NB4 (cell line): ENCODE measurements at regions not wholly inside any gene's neighbourhood (a gene's known extent, or its start where the extent isn't known, plus 50 kb on each side); places are given as distances from the start of the nearest gene placed in this dataset.

Experiments
- CTCF ChIP-seq: IDR thresholded peaks from one replicate; pipeline ENCODE4 v1.5.1; 2012; ENCODE audit warnings: low read depth, low read length
- POLR2A ChIP-seq: IDR thresholded peaks from 2 replicates; pipeline ENCODE4 v1.6.1; 2011; ENCODE audit warnings: mild to moderate bottlenecking; ENCODE audit not compliant: insufficient read length; ENCODE audit errors: extremely low read depth

- TF ChIP-seq POLR2A (no peak), CTCF (no peak)
Measured at GRCh38 chr13:59584101-59584500, 579.6 kb downstream of the DIAPH3 start.
